Heart left ventricle (tissue), 13 donors: ENCODE measurements at regions not wholly inside any gene's neighbourhood (a gene's known extent, or its start where the extent isn't known, plus 50 kb on each side); places are given as distances from the start of the nearest gene placed in this dataset.

Experiments used
- CTCF ChIP-seq, 12 donors: fragments of 200-600 bp; sonication (generic) in 4 of 12; IDR thresholded peaks; one replicate each; pipeline versions ENCODE4 v1.5.0 to v1.8.0; 2018 to 2022; ENCODE audit warnings: antibody characterized with exemption in 12 of 12, mild to moderate bottlenecking in 5 of 12
- POLR2A ChIP-seq, 2 donors: fragments of 450-650 bp; IDR thresholded peaks; one replicate each; pipeline ENCODE4 v1.6.1; 2017; ENCODE audit warnings: antibody characterized with exemption in 2 of 2, mild to moderate bottlenecking in 2 of 2, moderate library complexity in 2 of 2
- donor health status: ischemic (EF 13 %, LVEDD 7.1; RV severe dilation, severe dysfunction).
- donor health status: DM: no; HTN: yes; CAD: no.
- donor health status: DM: no; HTN: no; CAD: no.
- donor health status: ischemic (EF 25% LVEDD 6.9; RV normal size, moderate dysfunction).
- donor health status: ischemic (EF 25% LVEDD 5.7; RV mildly dilated, moderate dysfunction).
- donor health status: ischemic (EF 35%, LVEDD 5.7; RV mildly dilated, moderate dysfunction).
- donor health status: nonischemic (EF 11% LVEDD 7.7; RV severe dilation, severe dysfunction).
- donor health status: DM: yes; HTN: yes; CAD: no.
- donor health status: PGD.
- donor health status: ischemic (EF 29% LVEDD 5.4; RV normal size, mild dysfunction).
- donor health status: nonischemic (EF 23%, LVEDD 6.1; RV moderate dilation, normal function).

GRCh38 chr13:81382246-81382645 is 1041.3 kb upstream of the SPRY2 start:
- no peak for TF ChIP-seq CTCF (IDR thresholded peaks at IDR 0.05)
- TF ChIP-seq POLR2A (IDR thresholded peaks at IDR 0.05): no peak
